GM13976 (cell line): ENCODE measurements at regions not wholly inside any gene's neighbourhood (a gene's known extent, or its start where the extent isn't known, plus 50 kb on each side); places are given as distances from the start of the nearest gene placed in this dataset.

ENCODE experiments used
- DNase-seq: peaks from one replicate; pipeline ENCODE4 v3.0.0; 2012; ENCODE audit warnings: low spot score
- in situ Hi-C: fragments of 300-500 bp; cut with MboI; formaldehyde crosslinking; loops from one replicate; pipeline ENCODE4 v1.12.0; 2022; ENCODE audit warnings: low sequenced_read_pairs, mixed read lengths, inconsistent platforms; ENCODE audit not compliant: unreplicated experiment
- TF ChIP-seq, protein P1 (sequence below): IDR thresholded peaks from 2 replicates; pipeline ENCODE4 v1.5.1; 2012; ENCODE audit warnings: borderline replicate concordance, mild to moderate bottlenecking; ENCODE audit not compliant: insufficient read depth; ENCODE audit errors: extremely low read depth, missing control alignments, control extremely low read depth

DNA sequence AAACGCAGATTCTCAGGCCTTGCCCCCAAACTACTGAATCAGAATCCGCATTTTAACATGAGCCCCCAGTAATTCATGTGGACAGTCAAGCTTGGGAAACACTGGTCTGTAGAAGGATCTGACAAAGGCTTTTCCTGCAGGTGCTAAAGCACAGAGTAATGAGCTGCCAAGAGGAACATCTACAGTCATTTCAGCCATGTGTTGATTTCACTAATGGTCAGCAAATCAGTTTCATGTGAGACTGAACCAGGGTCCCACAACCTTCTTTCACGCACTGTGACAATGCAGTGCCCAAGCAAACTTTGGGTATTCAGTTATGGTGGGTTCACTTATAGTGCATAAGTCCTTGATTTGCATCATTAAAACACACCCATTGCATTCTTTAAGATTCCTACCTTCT lies 237.6 kb downstream of the TUSC7 start:
- in situ Hi-C loops: no loop called here
- TF ChIP-seq, protein P1, sequence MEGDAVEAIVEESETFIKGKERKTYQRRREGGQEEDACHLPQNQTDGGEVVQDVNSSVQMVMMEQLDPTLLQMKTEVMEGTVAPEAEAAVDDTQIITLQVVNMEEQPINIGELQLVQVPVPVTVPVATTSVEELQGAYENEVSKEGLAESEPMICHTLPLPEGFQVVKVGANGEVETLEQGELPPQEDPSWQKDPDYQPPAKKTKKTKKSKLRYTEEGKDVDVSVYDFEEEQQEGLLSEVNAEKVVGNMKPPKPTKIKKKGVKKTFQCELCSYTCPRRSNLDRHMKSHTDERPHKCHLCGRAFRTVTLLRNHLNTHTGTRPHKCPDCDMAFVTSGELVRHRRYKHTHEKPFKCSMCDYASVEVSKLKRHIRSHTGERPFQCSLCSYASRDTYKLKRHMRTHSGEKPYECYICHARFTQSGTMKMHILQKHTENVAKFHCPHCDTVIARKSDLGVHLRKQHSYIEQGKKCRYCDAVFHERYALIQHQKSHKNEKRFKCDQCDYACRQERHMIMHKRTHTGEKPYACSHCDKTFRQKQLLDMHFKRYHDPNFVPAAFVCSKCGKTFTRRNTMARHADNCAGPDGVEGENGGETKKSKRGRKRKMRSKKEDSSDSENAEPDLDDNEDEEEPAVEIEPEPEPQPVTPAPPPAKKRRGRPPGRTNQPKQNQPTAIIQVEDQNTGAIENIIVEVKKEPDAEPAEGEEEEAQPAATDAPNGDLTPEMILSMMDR: no peak
- no peak for DNase-seq

DNA sequence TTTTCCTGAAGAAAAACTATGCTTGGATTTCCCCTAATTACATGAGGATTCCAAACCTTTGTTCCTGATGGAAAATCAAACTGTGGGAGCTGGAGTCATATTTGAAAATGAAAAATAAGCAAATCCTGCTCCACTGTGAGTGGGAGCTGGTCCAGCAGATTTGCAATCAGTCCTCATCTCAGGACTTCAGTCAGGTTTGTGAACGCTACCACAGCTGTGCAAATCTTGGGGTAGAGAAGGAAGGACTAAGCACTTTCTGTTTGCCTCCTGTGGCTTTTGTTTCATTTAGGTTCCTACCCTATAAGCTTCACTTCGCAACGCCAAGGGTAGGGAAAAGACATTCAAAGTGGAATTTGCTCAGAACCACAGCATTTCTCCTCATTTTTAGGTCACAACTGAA lies 238.2 kb downstream of the TUSC7 start:
- no peak for DNase-seq

DNA sequence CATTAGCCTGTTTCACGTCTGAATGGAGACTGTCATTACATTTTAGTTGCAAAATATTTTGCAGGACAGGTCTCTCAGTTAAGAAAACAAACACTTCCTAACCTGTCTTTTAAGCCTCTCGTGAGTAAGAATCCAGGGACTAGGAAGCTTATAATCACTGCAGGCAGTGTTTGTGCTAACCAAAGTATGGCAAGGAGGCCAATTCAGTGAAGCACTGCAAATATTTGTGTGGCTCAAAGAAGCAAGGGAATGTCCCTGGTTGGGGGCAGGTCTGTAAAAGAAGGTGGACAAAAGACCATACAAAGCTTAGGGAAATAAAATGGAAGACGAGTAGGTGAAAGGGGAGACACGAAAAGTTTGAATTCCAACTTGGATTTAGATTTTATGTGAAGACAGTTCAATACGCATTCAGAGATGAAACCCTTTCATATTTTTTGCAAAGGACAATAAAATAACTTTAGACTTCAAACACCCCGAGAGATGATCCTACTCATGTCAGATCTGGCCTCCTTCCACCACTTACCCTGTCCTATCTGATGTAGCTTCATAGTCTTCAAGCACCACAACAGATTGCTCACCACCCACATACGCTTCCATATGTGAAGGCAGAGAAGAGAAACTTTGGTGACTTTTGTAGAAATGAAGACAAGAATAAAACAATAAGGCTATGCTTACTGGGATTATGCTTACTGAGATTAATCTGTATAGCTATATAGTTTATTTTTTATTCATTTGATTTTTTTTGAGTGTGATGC lies 240.9 kb downstream of the TUSC7 start:
- DNase-seq: no peak
- TF ChIP-seq, protein P1: no peak
- in situ Hi-C loops: no loop called here

More for the DNA sequence above, 238.2 kb downstream of the TUSC7 start:
- in situ Hi-C loops: no loop called here
- TF ChIP-seq, protein P1: no peak

DNA sequence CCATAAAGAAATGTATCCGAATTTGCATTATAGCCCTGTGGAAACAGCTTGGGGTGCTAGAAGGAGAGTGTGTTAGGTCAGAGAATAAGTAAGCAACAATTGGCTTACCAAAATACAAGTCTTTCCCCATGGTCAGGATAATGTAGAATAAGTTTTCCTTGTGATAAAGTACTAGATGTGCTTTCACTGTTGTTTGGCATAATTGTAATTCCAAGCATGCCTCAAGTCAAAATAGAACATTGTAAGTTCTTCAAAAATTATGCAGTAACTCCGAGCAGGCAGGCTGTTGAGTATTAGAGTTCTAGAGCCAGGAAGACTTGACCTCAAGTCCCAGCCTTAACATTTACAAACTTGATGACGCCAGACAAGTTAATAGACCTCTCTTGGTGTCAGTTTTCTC lies 242.0 kb downstream of the TUSC7 start:
- DNase-seq: no peak
- in situ Hi-C loops: no loop called here
- TF ChIP-seq, protein P1: no peak

DNA sequence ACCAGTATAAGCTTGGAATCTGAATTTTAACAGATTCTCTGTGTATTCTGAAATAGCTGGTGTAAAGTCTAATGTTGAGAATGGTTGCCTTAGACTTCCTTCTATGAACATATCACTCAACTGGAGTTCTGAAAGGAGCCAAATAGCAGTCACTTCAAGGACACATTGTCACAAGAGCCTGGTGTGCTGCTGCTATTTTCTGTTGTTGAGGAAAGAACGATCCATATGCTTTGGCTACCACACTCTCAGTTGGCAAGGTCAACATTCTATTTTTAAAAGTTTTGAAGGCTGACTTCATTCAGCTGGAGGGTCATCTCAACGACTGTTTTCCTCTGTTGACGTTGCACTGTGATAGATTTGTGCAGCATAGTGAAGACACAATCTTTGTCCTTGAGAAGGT lies 248.7 kb downstream of the TUSC7 start:
- no peak for DNase-seq
- TF ChIP-seq, protein P1: no peak

DNA sequence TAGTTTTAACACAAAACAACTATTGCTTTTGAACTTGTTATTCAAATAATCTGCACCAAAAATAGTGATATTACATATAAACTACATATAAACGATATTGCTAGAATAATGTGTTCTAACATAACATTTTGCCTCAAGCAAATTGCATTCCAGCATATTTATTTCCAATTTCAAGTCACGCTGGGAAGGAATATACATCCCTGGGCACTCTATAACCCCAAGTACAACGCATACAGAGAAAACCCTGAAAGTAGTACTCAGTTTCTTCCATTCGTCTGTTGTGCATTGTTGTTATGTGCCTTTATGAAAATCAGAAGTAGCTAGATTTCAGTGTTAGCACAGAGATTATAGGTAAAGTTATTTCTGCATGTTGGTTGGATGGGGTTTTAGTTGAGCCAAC lies 251.5 kb downstream of the TUSC7 start:
- in situ Hi-C loops: no loop called here
- TF ChIP-seq, protein P1: no peak

More for the DNA sequence above, 248.7 kb downstream of the TUSC7 start:
- in situ Hi-C loops: no loop called here

More for the DNA sequence above, 251.5 kb downstream of the TUSC7 start:
- no peak for DNase-seq
